Liver (tissue), 8 donors: ENCODE measurements at regions not wholly inside any gene's neighbourhood (a gene's known extent, or its start where the extent isn't known, plus 50 kb on each side); places are given as distances from the start of the nearest gene placed in this dataset.

Source experiments
- DNase-seq: peaks from one replicate; pipeline ENCODE4 v3.0.0-alpha.2; 2017; ENCODE audit warnings: low spot score
- H3K27ac ChIP-seq, 2 donors: one replicate each; pipeline ENCODE4 v1.7.0; 2013; ENCODE audit warnings: inconsistent platforms in 2 of 2, low read length in 2 of 2, control low read depth in 1 of 2, low read depth in 1 of 2, mild to moderate bottlenecking in 1 of 2
- H3K27me3 ChIP-seq, 4 donors: one replicate each; pipeline versions ENCODE4 v1.6.1 to v1.7.0; 2013; ENCODE audit warnings: low read length in 3 of 4, inconsistent platforms in 1 of 4, mild to moderate bottlenecking in 1 of 4, moderate library complexity in 1 of 4; ENCODE audit not compliant: control insufficient read depth in 4 of 4, insufficient read depth in 4 of 4
- H3K36me3 ChIP-seq, 4 donors: one replicate each; pipeline versions ENCODE4 v1.6.1 to v1.7.0; 2013; ENCODE audit warnings: low read length in 3 of 4, mild to moderate bottlenecking in 3 of 4, low read depth in 1 of 4, moderate library complexity in 1 of 4; ENCODE audit not compliant: control insufficient read depth in 4 of 4, insufficient read depth in 3 of 4
- H3K4me1 ChIP-seq, 4 donors: one replicate each; pipeline versions ENCODE4 v1.6.1 to v1.7.0; 2013; ENCODE audit warnings: low read length in 3 of 4, mild to moderate bottlenecking in 3 of 4, moderate library complexity in 1 of 4; ENCODE audit not compliant: control insufficient read depth in 4 of 4, insufficient read depth in 4 of 4
- H3K4me3 ChIP-seq, 3 donors: one replicate each; pipeline versions ENCODE4 v1.6.1 to v1.7.0; 2013; ENCODE audit warnings: low read length in 3 of 3, control low read depth in 1 of 3, low read depth in 1 of 3, mild to moderate bottlenecking in 1 of 3
- H3K9ac ChIP-seq, 2 donors: one replicate each; pipeline ENCODE4 v1.7.0; 2013; ENCODE audit warnings: low read length in 2 of 2, mild to moderate bottlenecking in 2 of 2, moderate library complexity in 2 of 2, control low read depth in 1 of 2, low read depth in 1 of 2
- H3K9me3 ChIP-seq, 4 donors: one replicate each; pipeline versions ENCODE4 v1.6.1 to v1.7.0; 2013; ENCODE audit warnings: low read length in 3 of 4; ENCODE audit not compliant: control insufficient read depth in 4 of 4
- ATF3 ChIP-seq: IDR thresholded peaks from 2 replicates; pipeline ENCODE4 v1.6.1; 2016; ENCODE audit warnings: antibody characterized with exemption
- CTCF ChIP-seq: fragments of 150-350 bp; IDR thresholded peaks from 2 replicates; pipeline ENCODE4 v1.5.1; 2017; ENCODE audit warnings: improper control_type of control experiment, low read depth, low read length; ENCODE audit not compliant: missing input control
- EGR1 ChIP-seq, 2 donors: IDR thresholded peaks; 2 replicates each; pipeline ENCODE4 v1.6.1; 2016 to 2018; ENCODE audit warnings: antibody characterized with exemption in 2 of 2, low read depth in 2 of 2
- FOXA1 ChIP-seq: IDR thresholded peaks from 2 replicates; pipeline ENCODE4 v1.6.1; 2016; ENCODE audit warnings: antibody characterized with exemption
- FOXA2 ChIP-seq: IDR thresholded peaks from 2 replicates; pipeline ENCODE4 v1.6.1; 2016; ENCODE audit warnings: antibody characterized with exemption
- GABPA ChIP-seq, 2 donors: IDR thresholded peaks in 1 of 2; conservative IDR thresholded peaks in 1 of 2; 2 replicates each; pipeline ENCODE4 v1.6.1; 2016; ENCODE audit warnings: antibody characterized with exemption in 2 of 2, mild to moderate bottlenecking in 1 of 2, moderate library complexity in 1 of 2
- HNF4A ChIP-seq, 2 donors: conservative IDR thresholded peaks; 2 replicates each; pipeline ENCODE4 v1.6.1; 2016; ENCODE audit warnings: antibody characterized with exemption in 2 of 2, mild to moderate bottlenecking in 2 of 2
- HNF4G ChIP-seq: IDR thresholded peaks from 2 replicates; pipeline ENCODE4 v1.6.1; 2016; ENCODE audit warnings: antibody characterized with exemption
- JUND ChIP-seq, 2 donors: IDR thresholded peaks; 2 replicates each; pipeline ENCODE4 v1.6.1; 2016; ENCODE audit warnings: antibody characterized with exemption in 2 of 2
- MAX ChIP-seq: IDR thresholded peaks from 2 replicates; pipeline ENCODE4 v1.6.1; 2016; ENCODE audit warnings: antibody characterized with exemption
- NR2F2 ChIP-seq: IDR thresholded peaks from 2 replicates; pipeline ENCODE4 v1.6.1; 2016; ENCODE audit warnings: antibody characterized with exemption
- RAD21 ChIP-seq, 2 donors: IDR thresholded peaks; 2 replicates each; pipeline ENCODE4 v1.6.1; 2016; ENCODE audit warnings: antibody characterized with exemption in 2 of 2, mild to moderate bottlenecking in 2 of 2
- REST ChIP-seq: IDR thresholded peaks from 2 replicates; pipeline ENCODE4 v1.6.1; 2016; ENCODE audit warnings: antibody characterized with exemption, mild to moderate bottlenecking
- RXRA ChIP-seq, 2 donors: IDR thresholded peaks; 2 replicates each; pipeline ENCODE4 v1.6.1; 2017 to 2018; ENCODE audit warnings: antibody characterized with exemption in 2 of 2, mild to moderate bottlenecking in 1 of 2
- SP1 ChIP-seq: IDR thresholded peaks from 2 replicates; pipeline ENCODE4 v1.6.1; 2018; ENCODE audit warnings: antibody characterized with exemption, mild to moderate bottlenecking
- TAF1 ChIP-seq: conservative IDR thresholded peaks from 2 replicates; pipeline ENCODE4 v1.6.1; 2016; ENCODE audit warnings: antibody characterized with exemption, mild to moderate bottlenecking
- YY1 ChIP-seq: IDR thresholded peaks from 2 replicates; pipeline ENCODE4 v1.6.1; 2016; ENCODE audit warnings: antibody characterized with exemption, mild to moderate bottlenecking
- ZBTB33 ChIP-seq: IDR thresholded peaks from 2 replicates; pipeline ENCODE4 v1.6.1; 2016; ENCODE audit warnings: antibody characterized with exemption
- WGBS: extraction: QIAGEN DNeasy Blood & Tissue Kit; methylation state at CpG from one replicate; pipeline ENCODE4 v1.1.7; 2013; 5-methylcytosine and 5-hydroxymethylcytosine counted together
- donor health status: healthy.
- donor health status: healthy.
- donor health status: healthy.
- donor health status: healthy.
- donor health status: healthy.

- no peak for TF ChIP-seq REST
Measured at GRCh38 chr6:90364286-90364685, 67.6 kb upstream of the BACH2 start (continued).

- Histone ChIP-seq H3K27ac (no peak overlapping the region), H3K36me3 (no peaks in the 10 kb centered on the region), H3K4me1 (peaks cover 0 to 5% (median 2%) of the 10 kb centered on the region in 4 donors), H3K9me3 (no peaks in the 10 kb centered on the region), H3K27me3 (no peaks in the 10 kb centered on the region), H3K4me3 (no peak overlapping the region), H3K9ac (no peak overlapping the region)
- no peak for TF ChIP-seq RAD21 (IDR thresholded peaks at IDR 0.05)
- no peak for TF ChIP-seq GABPA (IDR thresholded peaks at IDR 0.05 in 1 of 2, conservative IDR thresholded peaks at IDR 0.05 in 1 of 2)
- TF ChIP-seq EGR1 (IDR thresholded peaks at IDR 0.05; ENCODE audit: low read depth in 2 of 2): no peak
- TF ChIP-seq NR2F2: no peak
- TF ChIP-seq JUND (IDR thresholded peaks at IDR 0.05): no peak
- no peak for TF ChIP-seq FOXA1
- no peak for TF ChIP-seq HNF4G
- TF ChIP-seq MAX: no peak
- TF ChIP-seq ATF3: no peak
- no peak for TF ChIP-seq FOXA2
- no peak for TF ChIP-seq SP1
- no peak for TF ChIP-seq ZBTB33
- TF ChIP-seq TAF1: no peak
- 56% methylated on average over 3 of the region's 3 CpGs for WGBS
- no peak for DNase-seq
Measured at GRCh38 chr6:90362318-90362717, 65.7 kb upstream of the BACH2 start.

- no peaks in the 10 kb centered on the region for H3K9me3 ChIP-seq
- no peak for TF ChIP-seq RXRA (IDR thresholded peaks at IDR 0.05)
- TF ChIP-seq JUND (IDR thresholded peaks at IDR 0.05): no peak
- no peak for TF ChIP-seq NR2F2
- TF ChIP-seq EGR1 (IDR thresholded peaks at IDR 0.05; ENCODE audit: low read depth in 2 of 2): no peak
- TF ChIP-seq RAD21 (IDR thresholded peaks at IDR 0.05): no peak
- TF ChIP-seq MAX: no peak
- no peak for TF ChIP-seq TAF1
- no peak for TF ChIP-seq GABPA (IDR thresholded peaks at IDR 0.05 in 1 of 2, conservative IDR thresholded peaks at IDR 0.05 in 1 of 2)
- no peak for TF ChIP-seq HNF4G
- TF ChIP-seq SP1: no peak
- TF ChIP-seq FOXA2: no peak
- no peak for TF ChIP-seq HNF4A (conservative IDR thresholded peaks at IDR 0.05)
- TF ChIP-seq YY1: no peak
- no peak for TF ChIP-seq REST
- no peak for TF ChIP-seq ATF3
- TF ChIP-seq CTCF: no peak
Measured at GRCh38 chr6:90361174-90361573, 64.5 kb upstream of the BACH2 start.

More at GRCh38 chr6:90361174-90361573, 64.5 kb upstream of the BACH2 start:
- Histone ChIP-seq H3K36me3 (no peaks in the 10 kb centered on the region), H3K27me3 (no peaks in the 10 kb centered on the region), H3K4me3 (no peak overlapping the region), H3K9ac (no peak overlapping the region), H3K4me1 (peaks cover 0 to 6% (median 2%) of the 10 kb centered on the region in 4 donors), H3K27ac (no peak overlapping the region)
- 75% methylated on average over 4 of the region's 4 CpGs for WGBS
- no peak for DNase-seq
